Erythroblast (primary cell): ENCODE measurements at regions not wholly inside any gene's neighbourhood (a gene's known extent, or its start where the extent isn't known, plus 50 kb on each side); places are given as distances from the start of the nearest gene placed in this dataset.
"Not testable (repeated sequence)": the region's sequence is repeated elsewhere in the genome, so short reads cannot be mapped to it uniquely, and the experiment has no call there.

Experiments
- GATA1 ChIP-seq: IDR thresholded peaks from 2 replicates; pipeline ENCODE4 v1.6.1; 2011; ENCODE audit warnings: low read depth, mild to moderate bottlenecking, control low read depth, low read length, moderate library complexity
- POLR2A ChIP-seq: IDR thresholded peaks from 2 replicates; pipeline ENCODE4 v1.6.1; 2011; ENCODE audit warnings: mild to moderate bottlenecking, low read length

- TF ChIP-seq POLR2A, GATA1: not testable (repeated sequence)
These were observed 216.0 kb downstream of the ZNF37A start for GRCh38 chr10:38310111-38310510.
